ENCODE measurements at regions not wholly inside any gene's neighbourhood (a gene's known extent, or its start where the extent isn't known, plus 50 kb on each side); places are given as distances from the start of the nearest gene placed in this dataset.

DNA sequence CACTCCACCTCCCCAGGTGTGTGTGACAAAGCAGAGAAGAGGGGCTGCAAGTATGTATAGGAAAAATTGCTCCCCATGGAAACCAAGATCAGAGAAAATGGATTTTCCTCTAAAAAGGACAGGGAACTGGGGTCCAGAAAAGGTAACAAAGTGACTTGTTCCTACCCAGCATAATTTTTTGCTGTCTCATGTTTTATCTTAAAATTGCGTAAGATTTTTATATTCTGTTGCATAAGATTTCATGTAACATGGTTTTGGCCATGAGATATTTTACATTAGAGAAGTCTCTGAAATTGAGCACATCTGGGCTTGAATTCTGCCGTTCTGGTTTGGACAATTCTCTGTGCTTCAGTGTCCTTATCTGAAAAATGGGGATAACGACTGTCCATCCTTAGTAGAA, 335.7 kb upstream of the RORA start:
- DNase-seq (no peak), ATAC-seq (no peak)
- intact Hi-C loops (cut with micrococcal nuclease): no loop called here

DNA sequence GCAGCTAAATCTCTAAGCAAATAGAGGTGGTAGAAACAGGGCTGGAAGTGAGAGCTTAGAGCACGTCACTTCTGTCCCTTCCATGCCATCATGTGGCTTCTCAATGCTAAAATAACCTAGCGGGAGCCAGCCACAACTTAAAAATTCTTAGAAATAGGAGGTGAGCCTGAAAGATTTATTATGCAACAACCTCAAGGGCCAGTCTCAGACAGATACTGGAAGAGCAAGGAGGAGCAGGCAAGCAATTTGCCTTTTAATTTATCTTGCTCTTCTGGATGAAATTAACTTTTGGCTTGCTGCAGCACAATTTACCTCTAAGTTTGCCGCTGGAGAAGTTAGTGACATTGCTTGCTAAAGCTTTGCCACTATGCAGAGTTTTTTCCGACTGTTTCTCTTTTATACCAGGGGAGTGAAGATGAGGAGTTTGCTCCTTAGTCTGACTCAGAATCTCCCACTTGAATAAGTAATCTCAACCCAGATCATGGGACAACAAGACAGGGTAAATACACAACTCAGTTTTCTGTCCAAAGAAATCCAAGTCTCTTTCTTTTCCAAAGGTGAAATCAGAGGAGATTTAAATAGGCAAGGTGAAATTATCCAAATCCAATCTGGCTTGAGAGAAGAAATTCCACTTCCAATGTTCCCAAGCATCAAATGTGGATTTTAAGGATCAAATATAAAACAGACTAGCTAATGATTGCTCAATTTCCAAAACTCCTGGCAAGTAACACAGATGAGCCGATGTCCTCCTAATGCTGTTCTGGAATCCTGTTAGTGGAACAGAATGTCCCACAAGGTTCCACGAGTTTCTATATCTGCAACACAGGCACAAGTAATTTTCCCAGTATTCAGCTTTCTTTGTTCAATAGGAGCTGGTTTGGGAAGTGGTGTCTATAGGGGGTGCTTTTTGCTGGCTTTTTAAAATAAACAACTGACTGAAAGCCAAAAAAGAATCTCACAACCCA, 329.4 kb upstream of the RORA start:
- DNase-seq (no peak), ATAC-seq (peak; percentile 93)
- intact Hi-C loops (cut with micrococcal nuclease): no loop called here

DNA sequence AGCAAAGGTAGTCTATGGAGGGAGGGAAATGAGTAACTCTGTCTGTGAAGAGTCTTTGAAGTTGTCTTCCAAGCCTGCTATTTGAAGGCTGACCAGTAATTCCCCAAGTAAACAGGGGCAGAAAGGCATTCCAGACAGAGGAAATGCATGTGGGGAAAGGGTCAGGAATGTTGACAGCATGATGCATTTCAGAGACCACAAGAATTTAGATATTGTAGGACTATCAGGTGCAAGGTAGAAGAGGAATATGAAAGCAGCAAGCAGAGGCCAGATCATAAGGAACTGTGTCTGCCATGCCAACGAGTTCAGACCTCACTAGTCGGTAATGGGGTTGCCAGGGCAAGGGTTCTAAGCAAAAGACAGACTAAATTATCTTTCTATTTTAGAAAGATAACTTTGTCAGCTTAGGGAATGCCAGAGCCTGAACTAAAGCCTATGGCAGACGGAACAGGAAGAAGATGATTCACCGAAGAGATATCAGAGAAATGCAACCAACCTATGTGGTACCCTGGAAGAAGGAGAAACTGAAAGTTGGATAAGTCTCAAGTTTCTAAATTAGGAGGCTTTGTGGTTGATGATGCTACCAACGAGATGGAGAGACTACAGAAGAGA, 327.0 kb upstream of the RORA start:
- intact Hi-C loops (cut with micrococcal nuclease): no loop called here
- ATAC-seq (no peak), DNase-seq (no peak)

DNA sequence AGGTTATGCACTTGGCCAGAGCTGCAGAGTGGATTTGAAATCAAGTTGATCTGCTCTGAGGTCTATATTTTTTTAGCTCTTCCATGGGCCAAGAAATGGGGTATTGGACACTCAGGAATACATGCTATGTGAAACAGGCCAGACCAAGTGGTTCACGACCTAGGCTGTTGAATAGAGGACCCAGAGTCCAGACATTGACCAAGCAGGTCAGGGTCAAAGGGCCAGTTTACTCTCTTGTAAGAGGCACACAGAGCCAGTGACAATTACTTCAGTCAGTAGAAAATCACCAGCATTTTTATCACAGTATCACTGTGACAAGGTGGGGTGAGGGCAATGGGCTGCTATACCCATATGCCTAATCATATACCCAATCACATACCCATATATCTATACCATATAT, 320.6 kb upstream of the RORA start:
- intact Hi-C loops (cut with micrococcal nuclease): no loop called here
- ATAC-seq (no peak), DNase-seq (no peak)

DNA sequence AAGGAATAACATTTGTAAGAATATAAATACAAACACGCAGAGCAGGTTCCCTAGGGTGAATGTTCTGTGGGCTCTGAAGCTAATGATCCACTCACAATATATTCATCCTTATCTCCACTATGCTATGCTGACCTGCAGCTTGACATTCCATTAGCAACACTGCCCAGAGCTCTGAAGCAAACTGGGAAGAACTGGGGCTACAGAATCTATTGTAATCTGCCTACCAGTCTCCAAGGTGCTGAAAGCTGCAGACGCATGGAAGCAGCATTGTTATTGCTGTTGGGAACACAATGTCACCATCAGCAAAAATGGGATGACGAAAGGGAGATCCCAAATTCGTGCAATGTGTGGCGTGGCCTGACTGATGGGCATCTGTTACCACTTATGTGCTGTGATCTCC, 316.7 kb upstream of the RORA start:
- DNase-seq (no peak), ATAC-seq (no peak)
- intact Hi-C loops (cut with micrococcal nuclease): no loop called here

DNA sequence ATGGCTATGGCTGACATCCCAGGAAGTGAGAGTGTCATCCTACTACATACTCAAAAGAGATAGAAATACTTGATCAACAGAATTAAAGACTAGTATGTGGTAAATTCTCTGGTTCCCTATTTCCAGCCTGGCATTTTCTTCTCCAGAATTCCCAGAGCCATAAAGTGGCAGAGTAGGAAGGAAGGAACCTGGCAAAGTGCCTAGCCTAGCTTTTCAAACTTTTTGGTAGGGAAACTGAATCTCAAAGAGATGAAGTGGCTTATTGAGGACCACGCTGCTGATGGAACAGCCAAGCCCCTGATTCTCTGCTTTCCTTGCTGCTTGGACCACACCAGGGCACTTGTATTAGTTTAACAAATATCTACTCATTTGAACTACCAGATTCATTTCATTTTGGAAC, 312.4 kb upstream of the RORA start:
- intact Hi-C loops (cut with micrococcal nuclease): no loop called here
- ATAC-seq (no peak), DNase-seq (no peak)

DNA sequence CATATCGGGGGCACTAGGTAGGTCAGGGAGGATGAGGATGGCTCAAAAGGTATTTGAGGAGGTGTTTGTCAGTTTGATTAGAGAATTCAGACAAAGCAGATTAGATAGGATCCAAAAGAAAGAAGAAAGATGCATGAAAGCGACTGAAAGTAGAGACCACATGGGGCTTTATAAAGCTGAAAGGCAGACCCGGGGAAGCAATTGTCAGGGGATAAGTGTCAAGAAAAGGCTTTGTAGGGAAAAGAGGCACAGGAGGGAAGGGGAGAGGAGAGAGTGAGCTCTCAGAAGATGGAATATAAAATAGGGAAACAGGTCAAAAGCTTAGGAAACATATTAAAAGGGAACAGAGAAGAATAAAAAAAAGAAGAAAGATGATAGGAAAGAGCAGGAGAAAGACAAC, 308.2 kb upstream of the RORA start:
- ATAC-seq (no peak), DNase-seq (no peak)
- intact Hi-C loops (cut with micrococcal nuclease): no loop called here

DNA sequence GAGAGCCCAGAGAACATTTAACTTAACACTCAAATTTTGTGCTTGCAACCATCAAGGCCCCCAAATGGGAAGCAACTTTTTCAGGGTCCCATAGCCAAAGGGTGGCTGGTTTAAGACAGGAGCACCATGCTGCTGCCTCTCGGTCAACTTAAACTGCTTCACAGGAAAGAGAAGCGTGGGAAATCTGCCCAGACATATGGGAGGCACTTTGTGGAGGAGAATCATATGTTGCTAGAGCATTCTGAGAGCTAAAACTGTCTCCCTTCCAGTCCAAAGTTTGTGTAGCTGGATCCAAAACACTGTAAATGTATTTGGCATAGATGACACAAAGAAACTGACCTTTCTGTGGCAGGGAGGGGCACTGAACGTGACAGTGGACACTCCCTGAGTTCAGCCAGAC, 305.9 kb upstream of the RORA start:
- ATAC-seq (no peak), DNase-seq (no peak)
- intact Hi-C loops (cut with micrococcal nuclease): no loop called here

DNA sequence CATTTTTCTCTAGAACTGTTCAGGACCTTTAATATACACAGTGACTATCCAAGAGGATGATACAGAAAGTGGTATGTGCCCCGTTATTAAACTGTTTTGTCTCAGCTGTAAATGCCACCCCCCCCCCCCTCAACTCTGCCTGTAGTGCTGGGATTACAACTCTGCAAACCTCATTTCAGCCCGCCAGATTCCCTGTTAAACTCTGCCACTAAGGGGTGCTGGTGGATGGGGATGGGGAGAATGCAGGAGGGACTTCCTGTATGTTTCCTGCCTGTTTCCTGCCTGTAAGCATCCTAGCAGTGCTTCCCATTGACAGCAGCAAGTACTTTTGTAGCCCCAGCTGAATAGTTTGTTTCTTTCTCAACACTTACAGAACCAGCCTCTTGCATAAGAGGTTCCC, 301.7 kb upstream of the RORA start:
- intact Hi-C loops (cut with micrococcal nuclease): no loop called here
- ATAC-seq: no peak
- no peak for DNase-seq

DNA sequence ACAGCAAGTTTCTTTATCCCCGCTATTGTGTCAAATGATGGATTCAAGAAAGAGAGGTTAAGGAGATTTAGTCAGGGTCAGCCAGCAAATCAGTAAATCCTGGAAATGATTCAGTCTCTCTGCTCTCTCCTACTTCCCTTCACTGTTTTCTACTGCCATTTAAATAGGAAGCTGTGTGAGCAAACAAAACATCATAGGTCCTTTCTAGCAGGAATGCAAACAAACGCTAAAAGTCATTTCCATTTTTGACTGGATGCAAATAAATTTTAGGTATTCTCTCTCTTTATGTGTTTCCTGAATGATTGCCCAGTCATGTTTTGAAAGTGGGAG, 299.4 kb upstream of the RORA start:
- ATAC-seq (no peak), DNase-seq (no peak)
- intact Hi-C loops (cut with micrococcal nuclease): no loop called here

DNA sequence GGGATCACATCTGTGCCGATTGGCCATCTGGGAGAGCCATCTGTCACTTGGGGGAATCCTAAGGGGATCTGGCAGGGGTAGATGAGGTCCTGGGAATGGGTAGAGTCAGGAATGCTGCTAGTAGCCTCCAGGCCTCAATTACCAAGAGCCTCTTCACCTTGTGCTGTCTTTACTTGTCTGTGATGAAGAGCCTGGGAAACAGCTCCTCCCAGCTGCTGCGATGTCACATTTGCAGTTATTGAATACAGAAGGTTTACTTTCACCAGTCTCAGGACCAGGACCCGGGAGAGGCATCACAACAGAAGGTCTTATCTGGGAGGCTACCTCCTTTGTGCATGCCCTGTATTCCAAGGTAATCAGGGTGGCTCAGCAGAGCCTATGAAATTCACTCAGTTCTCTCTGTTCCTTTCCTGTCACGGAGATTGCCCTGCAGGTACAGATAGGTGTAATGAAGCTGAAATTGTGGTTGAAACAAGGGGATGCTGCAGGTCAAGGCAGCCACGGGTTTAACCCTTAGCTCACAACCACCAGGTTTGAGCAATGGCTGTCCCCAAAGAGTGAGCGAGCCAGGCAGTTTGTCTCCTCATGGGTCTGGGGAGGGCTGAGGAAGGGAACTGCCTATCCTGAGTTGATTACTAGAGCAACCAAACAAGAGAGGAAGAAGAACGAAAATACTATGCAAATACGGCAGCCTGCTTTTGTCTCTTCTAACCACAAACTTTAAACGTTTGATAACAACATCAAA, 298.9 kb upstream of the RORA start:
- DNase-seq (no peak), ATAC-seq (no peak)
- intact Hi-C loops (cut with micrococcal nuclease): no loop called here

DNA sequence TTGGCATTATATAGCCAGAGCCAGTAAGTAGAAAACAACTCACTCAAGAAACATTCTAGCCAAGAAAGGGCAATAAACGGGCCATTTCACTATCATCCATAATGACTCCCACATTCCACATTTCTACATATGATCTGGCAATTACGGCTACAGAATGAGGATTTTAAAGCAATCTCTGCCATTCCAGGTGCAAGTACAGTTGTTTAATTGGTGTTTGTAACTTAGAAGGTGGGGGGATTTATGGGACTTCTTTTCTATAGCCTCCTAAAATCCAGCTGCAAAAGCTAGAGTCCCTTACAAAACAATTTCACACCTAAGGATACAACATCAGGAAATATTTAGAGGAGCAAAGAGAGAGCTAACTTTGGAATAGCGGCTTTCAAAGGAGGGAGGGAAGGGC, 295.4 kb upstream of the RORA start:
- DNase-seq (no peak), ATAC-seq (no peak)
- intact Hi-C loops (cut with micrococcal nuclease): no loop called here

DNA sequence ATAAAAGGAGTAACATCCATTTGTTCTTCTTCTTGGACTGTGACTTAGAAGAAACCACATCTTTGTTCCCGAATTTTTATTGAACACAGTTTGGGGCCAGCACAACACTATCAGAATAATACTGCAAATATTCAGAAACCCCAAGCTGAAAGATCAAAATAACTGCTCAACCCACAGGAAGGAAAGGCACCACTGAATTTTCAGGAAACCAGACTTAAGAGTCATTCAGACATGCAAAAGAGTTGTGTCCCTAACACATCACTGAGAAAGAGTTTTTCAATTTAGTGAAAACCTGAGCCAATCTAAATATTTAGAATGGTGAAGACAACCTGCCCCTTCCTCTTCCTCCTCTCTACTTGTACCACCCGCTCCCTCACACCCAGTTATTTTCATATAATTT, 295.0 kb upstream of the RORA start:
- ATAC-seq (no peak), DNase-seq (no peak)
- intact Hi-C loops (cut with micrococcal nuclease): no loop called here

DNA sequence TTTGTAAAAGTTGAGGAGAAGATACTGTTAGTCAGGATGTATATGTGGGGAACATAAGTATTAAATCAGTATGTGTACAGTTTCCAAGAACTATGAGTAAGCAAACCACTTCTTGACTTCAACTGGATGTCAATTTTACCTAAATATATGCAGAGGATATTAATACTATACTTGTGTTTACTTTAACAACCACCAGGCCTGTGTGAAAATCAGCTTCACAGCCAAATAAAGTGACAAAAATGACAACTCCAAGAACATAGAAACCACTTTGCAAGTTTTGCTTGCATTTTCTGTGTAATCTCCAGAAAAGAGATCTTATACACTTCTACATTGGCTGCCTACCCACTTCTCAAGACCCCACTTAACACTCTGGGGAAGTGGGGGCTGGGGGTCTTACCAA, 293.3 kb upstream of the RORA start:
- intact Hi-C loops (cut with micrococcal nuclease): no loop called here
- DNase-seq (no peak), ATAC-seq (no peak)

DNA sequence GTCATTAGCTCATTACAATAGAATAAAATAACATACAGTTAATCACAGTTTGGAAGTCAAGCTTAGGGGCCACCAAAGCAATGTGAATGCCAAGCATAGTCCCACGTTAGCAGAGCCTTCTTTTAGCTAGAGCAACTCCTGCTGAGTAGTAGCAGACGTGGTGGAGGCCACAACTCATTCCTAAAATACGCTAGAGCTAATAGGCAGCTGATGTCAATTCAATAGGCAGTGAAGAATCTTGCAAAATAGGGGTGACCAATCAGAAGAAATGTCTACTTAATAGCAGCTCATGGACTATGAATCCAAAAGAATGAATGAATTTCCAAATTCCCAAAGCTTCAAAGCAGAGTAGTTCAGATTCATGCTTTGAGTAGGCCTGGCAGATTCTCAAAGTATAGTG, 292.9 kb upstream of the RORA start:
- DNase-seq: no peak
- no peak for ATAC-seq
- intact Hi-C loops (cut with micrococcal nuclease): no loop called here

DNA sequence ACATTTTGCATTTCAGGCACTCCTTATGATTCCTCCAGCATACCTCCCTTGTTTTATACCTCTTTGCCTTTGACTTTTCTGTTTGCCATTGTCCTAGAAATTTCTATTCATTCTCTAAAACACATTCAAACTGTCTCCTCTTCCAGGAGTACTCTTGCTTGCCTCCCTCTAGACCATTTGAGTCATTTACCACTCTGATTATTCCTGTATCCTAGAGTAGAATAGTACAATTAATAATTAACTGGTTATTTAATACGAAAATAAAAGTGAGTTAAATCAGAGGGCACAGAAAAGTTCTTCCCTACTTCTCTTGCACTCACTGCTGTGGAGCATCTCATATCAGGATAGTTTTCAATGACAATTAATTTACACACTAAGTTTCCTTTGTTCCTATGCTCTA, 290.2 kb upstream of the RORA start:
- intact Hi-C loops (cut with micrococcal nuclease): no loop called here
- no peak for ATAC-seq
- DNase-seq: no peak

DNA sequence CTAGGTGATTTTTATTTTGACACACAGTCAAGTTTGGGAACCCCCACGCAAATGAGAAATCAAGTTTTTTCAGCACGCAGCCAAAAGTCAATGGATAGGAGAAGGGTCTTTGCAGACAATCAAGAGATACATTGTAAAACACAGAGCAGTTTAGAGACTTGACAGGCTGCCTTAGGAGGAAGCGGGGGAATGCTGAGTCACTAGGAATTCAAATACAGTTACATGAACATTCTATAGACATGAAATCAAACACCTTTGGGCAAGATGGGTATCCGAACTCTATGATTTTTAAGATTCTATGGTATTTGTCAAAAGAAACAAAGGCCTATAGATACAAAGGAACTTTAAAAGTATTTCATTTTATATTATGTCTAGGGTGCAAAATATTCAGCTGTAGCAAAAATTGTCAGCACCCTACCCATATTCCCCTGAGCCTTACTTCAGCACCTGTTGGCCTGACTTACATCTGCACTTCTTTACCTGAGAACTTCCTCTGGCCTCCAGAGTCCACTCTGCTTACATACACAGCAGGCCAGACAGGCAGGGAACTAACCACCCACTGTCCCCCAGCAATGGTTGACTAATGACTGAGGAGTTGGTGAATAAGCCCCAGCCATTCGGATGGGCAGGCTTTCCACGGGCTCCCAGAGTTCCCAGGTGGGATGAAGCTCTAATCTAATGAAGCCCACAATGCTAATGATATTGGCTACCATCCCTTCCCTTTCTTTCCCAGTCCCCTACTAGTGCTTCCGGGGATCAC, 289.3 kb upstream of the RORA start:
- DNase-seq: no peak
- ATAC-seq: no peak
- intact Hi-C loops (cut with micrococcal nuclease): no loop called here

DNA sequence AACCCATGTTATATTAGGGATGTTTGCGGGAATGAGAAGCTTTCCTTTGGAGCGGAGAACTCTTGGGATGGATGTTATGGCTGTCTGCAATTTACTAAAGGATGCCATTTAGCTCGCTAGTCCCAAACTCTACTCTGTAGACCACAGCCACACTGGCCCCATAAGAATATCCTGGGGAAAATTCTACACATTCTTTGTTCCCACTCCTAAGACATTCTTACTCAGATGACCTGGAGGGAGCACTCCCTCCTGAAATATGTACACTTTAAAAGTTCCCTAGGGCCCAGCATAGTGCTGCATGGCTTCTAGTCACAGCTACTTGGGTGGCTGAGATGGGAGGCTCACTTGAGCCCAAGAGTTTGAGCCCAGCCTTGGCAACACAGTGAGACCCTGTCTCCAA, 288.7 kb upstream of the RORA start:
- DNase-seq (no peak), ATAC-seq (no peak)
- intact Hi-C loops (cut with micrococcal nuclease): no loop called here

DNA sequence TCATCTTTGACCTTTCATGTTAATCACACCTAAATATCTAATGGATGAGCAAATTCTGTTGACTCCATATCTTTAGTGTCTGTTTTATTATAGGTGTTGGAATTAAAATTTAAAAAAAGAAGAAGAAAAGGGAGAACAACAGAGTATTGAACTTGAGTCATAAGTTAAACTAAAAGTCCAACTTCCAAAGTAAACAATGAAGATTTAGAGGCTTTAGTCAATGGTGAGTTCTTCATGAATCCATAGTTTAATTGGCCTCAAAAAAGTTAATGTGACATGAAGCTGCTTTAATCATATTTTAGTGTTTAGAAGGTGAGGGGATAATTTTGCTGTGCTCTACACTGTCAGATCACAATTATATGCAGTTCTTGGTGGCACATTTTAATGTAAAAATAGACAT, 288.2 kb upstream of the RORA start:
- ATAC-seq (no peak), DNase-seq (no peak)
- intact Hi-C loops (cut with micrococcal nuclease): no loop called here

DNA sequence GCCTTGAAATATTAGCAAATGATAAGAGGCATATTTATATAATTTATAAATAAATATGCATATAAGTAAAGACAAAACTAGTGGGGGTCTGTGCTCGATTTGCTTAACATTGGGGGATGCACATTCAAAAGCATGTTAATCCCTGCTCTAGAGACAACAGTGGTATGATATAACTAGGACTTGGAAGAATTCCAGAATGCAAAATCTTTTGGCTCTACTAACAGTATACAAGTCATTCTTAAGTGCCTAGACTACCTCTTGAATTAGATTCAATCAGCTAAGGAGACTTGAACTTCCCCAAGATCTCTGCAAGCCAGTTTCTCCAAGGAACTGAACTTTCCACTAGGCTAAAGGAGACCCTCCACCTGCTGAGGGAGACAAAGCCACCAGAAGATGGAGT, 282.7 kb upstream of the RORA start:
- intact Hi-C loops (cut with micrococcal nuclease): no loop called here
- ATAC-seq (no peak), DNase-seq (no peak)
